ENCODE measurements at regions not wholly inside any gene's neighbourhood (a gene's known extent, or its start where the extent isn't known, plus 50 kb on each side); places are given as distances from the start of the nearest gene placed in this dataset.

- DNase-seq (ENCODE audit: low spot score), result no peak
Observed at GRCh38 chr6:137434640-137435039, 59.6 kb downstream of the OLIG3 start.

- no peak for DNase-seq (ENCODE audit: low spot score)
Observed at GRCh38 chr6:137432054-137432611, 62.1 kb downstream of the OLIG3 start.

- no peak for DNase-seq (ENCODE audit: low spot score)
Observed at GRCh38 chr6:137430954-137431353, 63.2 kb downstream of the OLIG3 start.

GRCh38 chr6:137427656-137428290, 66.4 kb downstream of the OLIG3 start:
- no peak for DNase-seq (ENCODE audit: low spot score)

GRCh38 chr6:137426007-137426689, 68.0 kb downstream of the OLIG3 start:
- DNase-seq (ENCODE audit: low spot score), result no peak

- no peak for DNase-seq (ENCODE audit: low spot score)
Observed at GRCh38 chr6:137424251-137424650, 69.9 kb downstream of the OLIG3 start.

GRCh38 chr6:137423451-137424168, 70.6 kb downstream of the OLIG3 start:
- no peak for DNase-seq (ENCODE audit: low spot score)

- peak; percentile 5 for DNase-seq (ENCODE audit: low spot score)
Observed at GRCh38 chr6:137417396-137417795, 76.8 kb downstream of the OLIG3 start.

- DNase-seq (ENCODE audit: low spot score), result peak; percentile 21
Observed at GRCh38 chr6:137416376-137417109, 77.7 kb downstream of the OLIG3 start.

- no peak for DNase-seq (ENCODE audit: low spot score)
Observed at GRCh38 chr6:137415834-137416190, 78.4 kb downstream of the OLIG3 start.

- DNase-seq (ENCODE audit: low spot score), result peak; percentile 76
Observed at GRCh38 chr6:137415127-137415833, 78.9 kb downstream of the OLIG3 start.

- DNase-seq (ENCODE audit: low spot score), result no peak
Observed at GRCh38 chr6:137414599-137414998, 79.6 kb downstream of the OLIG3 start.

GRCh38 chr6:137413482-137413881, 80.7 kb downstream of the OLIG3 start:
- DNase-seq (ENCODE audit: low spot score), result no peak

GRCh38 chr6:137412562-137412961, 81.6 kb downstream of the OLIG3 start:
- DNase-seq (ENCODE audit: low spot score), result no peak

GRCh38 chr6:137409266-137409777, 84.9 kb downstream of the OLIG3 start:
- no peak for DNase-seq (ENCODE audit: low spot score)

- DNase-seq (ENCODE audit: low spot score), result no peak
Observed at GRCh38 chr6:137407816-137408215, 86.4 kb downstream of the OLIG3 start.

GRCh38 chr6:137405806-137406205, 88.4 kb downstream of the OLIG3 start:
- no peak for DNase-seq (ENCODE audit: low spot score)

GRCh38 chr6:137403855-137404254, 90.3 kb downstream of the OLIG3 start:
- no peak for DNase-seq (ENCODE audit: low spot score)

- DNase-seq (ENCODE audit: low spot score), result no peak
Observed at GRCh38 chr6:137403443-137403842, 90.8 kb downstream of the OLIG3 start.

GRCh38 chr6:137402143-137402680, 92.0 kb downstream of the OLIG3 start:
- DNase-seq (ENCODE audit: low spot score), result no peak

GRCh38 chr6:137401088-137401487, 93.1 kb downstream of the OLIG3 start:
- no peak for DNase-seq (ENCODE audit: low spot score)

Data from GM03348 (cell line).